Stimulated activated naive CD8-positive, alpha-beta T cell treated with anti-CD3 and anti-CD28 coated beads, Interleukin-15, Interleukin-2, amounts not matched to agents 100 ng/mL and 50 ng/mL, for 24 hours (primary cell): ENCODE measurements at regions not wholly inside any gene's neighbourhood (a gene's known extent, or its start where the extent isn't known, plus 50 kb on each side); places are given as distances from the start of the nearest gene placed in this dataset.
"Not testable (repeated sequence)": the region's sequence is repeated elsewhere in the genome, so short reads cannot be mapped to it uniquely, and the experiment has no call there.

Source experiments
- H3K27ac Mint-ChIP-seq: one replicate; pipeline ENCODE4 v1.8.0; 2021; ENCODE audit warnings: mild to moderate bottlenecking, mixed read lengths
- H3K27me3 Mint-ChIP-seq: one replicate; pipeline ENCODE4 v1.8.0; 2021; ENCODE audit warnings: mixed read lengths
- H3K36me3 Mint-ChIP-seq: one replicate; pipeline ENCODE4 v1.8.0; 2021; ENCODE audit warnings: low read depth, mixed read lengths
- H3K4me1 Mint-ChIP-seq: one replicate; pipeline ENCODE4 v1.8.0; 2021; ENCODE audit warnings: low read depth, mixed read lengths
- H3K4me3 Mint-ChIP-seq: one replicate; pipeline ENCODE4 v1.8.0; 2021; ENCODE audit warnings: mild to moderate bottlenecking, mixed read lengths
- H3K9me3 Mint-ChIP-seq: one replicate; pipeline ENCODE4 v1.8.0; 2021; ENCODE audit warnings: mixed read lengths

- H3K36me3 Mint-ChIP-seq = no peaks in the 10 kb centered on the region
- H3K27ac Mint-ChIP-seq = no peak overlapping the region
- H3K27me3 Mint-ChIP-seq = peaks cover 4% of the 10 kb centered on the region
- no peaks in the 10 kb centered on the region for H3K4me1 Mint-ChIP-seq
- peaks cover 19% of the 10 kb centered on the region for H3K9me3 Mint-ChIP-seq
- no peak overlapping the region for H3K4me3 Mint-ChIP-seq
Observed at GRCh38 chr4:170202721-170203120, 113.0 kb upstream of the AADAT start.

- Mint-ChIP-seq H3K27ac (no peak overlapping the region), H3K27me3 (no peaks in the 10 kb centered on the region), H3K4me1 (no peaks in the 10 kb centered on the region), H3K9me3 (peaks cover 13% of the 10 kb centered on the region), H3K4me3 (no peak overlapping the region), H3K36me3 (no peaks in the 10 kb centered on the region)
Observed at GRCh38 chr4:170198747-170199146, 109.0 kb upstream of the AADAT start.

- not testable (repeated sequence) for H3K27me3 Mint-ChIP-seq, H3K9me3 Mint-ChIP-seq, H3K36me3 Mint-ChIP-seq, H3K27ac Mint-ChIP-seq, H3K4me3 Mint-ChIP-seq, H3K4me1 Mint-ChIP-seq
Observed at GRCh38 chr4:170194794-170195193, 105.0 kb upstream of the AADAT start.

GRCh38 chr4:170193496-170193895, 103.7 kb upstream of the AADAT start:
- Mint-ChIP-seq H3K9me3 (peaks cover 3% of the 10 kb centered on the region), H3K4me1 (no peaks in the 10 kb centered on the region), H3K4me3 (no peak overlapping the region), H3K36me3 (no peaks in the 10 kb centered on the region), H3K27me3 (peaks cover 11% of the 10 kb centered on the region), H3K27ac (no peak overlapping the region)

GRCh38 chr4:170190265-170190664, 100.5 kb upstream of the AADAT start:
- H3K4me1 Mint-ChIP-seq = no peaks in the 10 kb centered on the region
- no peak overlapping the region for H3K27ac Mint-ChIP-seq
- peaks cover 4% of the 10 kb centered on the region for H3K9me3 Mint-ChIP-seq
- no peak overlapping the region for H3K4me3 Mint-ChIP-seq
- H3K36me3 Mint-ChIP-seq = no peaks in the 10 kb centered on the region
- H3K27me3 Mint-ChIP-seq = peaks cover 15% of the 10 kb centered on the region

GRCh38 chr4:170170861-170171260, 81.1 kb upstream of the AADAT start:
- Mint-ChIP-seq H3K36me3 (no peaks in the 10 kb centered on the region), H3K9me3 (peaks cover 4% of the 10 kb centered on the region), H3K4me3 (no peak overlapping the region), H3K4me1 (no peaks in the 10 kb centered on the region), H3K27me3 (no peaks in the 10 kb centered on the region), H3K27ac (no peak overlapping the region)

GRCh38 chr4:170169699-170170098, 79.9 kb upstream of the AADAT start:
- H3K9me3 Mint-ChIP-seq = no peaks in the 10 kb centered on the region
- H3K27ac Mint-ChIP-seq = no peak overlapping the region
- H3K36me3 Mint-ChIP-seq = no peaks in the 10 kb centered on the region
- no peak overlapping the region for H3K4me3 Mint-ChIP-seq
- H3K27me3 Mint-ChIP-seq = no peaks in the 10 kb centered on the region
- H3K4me1 Mint-ChIP-seq = no peaks in the 10 kb centered on the region

- H3K36me3 Mint-ChIP-seq = no peaks in the 10 kb centered on the region
- H3K4me1 Mint-ChIP-seq = no peaks in the 10 kb centered on the region
- no peak overlapping the region for H3K27ac Mint-ChIP-seq
- no peaks in the 10 kb centered on the region for H3K27me3 Mint-ChIP-seq
- no peaks in the 10 kb centered on the region for H3K9me3 Mint-ChIP-seq
- no peak overlapping the region for H3K4me3 Mint-ChIP-seq
Observed at GRCh38 chr4:170167678-170168077, 77.9 kb upstream of the AADAT start.

- H3K27me3 Mint-ChIP-seq, H3K9me3 Mint-ChIP-seq, H3K4me3 Mint-ChIP-seq, H3K36me3 Mint-ChIP-seq, H3K4me1 Mint-ChIP-seq, H3K27ac Mint-ChIP-seq: not testable (repeated sequence)
Observed at GRCh38 chr4:170166193-170166592, 76.4 kb upstream of the AADAT start.

- Mint-ChIP-seq H3K36me3 (no peaks in the 10 kb centered on the region), H3K9me3 (peaks cover 9% of the 10 kb centered on the region), H3K4me1 (no peaks in the 10 kb centered on the region), H3K4me3 (no peak overlapping the region), H3K27me3 (peaks cover 5% of the 10 kb centered on the region), H3K27ac (no peak overlapping the region)
Observed at GRCh38 chr4:170162416-170162815, 72.7 kb upstream of the AADAT start.

- peaks cover 8% of the 10 kb centered on the region for H3K27me3 Mint-ChIP-seq
Observed at GRCh38 chr4:170157670-170158069, 67.9 kb upstream of the AADAT start.

GRCh38 chr4:170145120-170145519, 55.4 kb upstream of the AADAT start:
- Mint-ChIP-seq H3K4me3 (no peak overlapping the region), H3K36me3 (no peaks in the 10 kb centered on the region), H3K27ac (no peak overlapping the region), H3K9me3 (no peaks in the 10 kb centered on the region), H3K4me1 (no peaks in the 10 kb centered on the region), H3K27me3 (no peaks in the 10 kb centered on the region)

More at GRCh38 chr4:170157670-170158069, 67.9 kb upstream of the AADAT start:
- no peak overlapping the region for H3K27ac Mint-ChIP-seq
- H3K4me1 Mint-ChIP-seq = no peaks in the 10 kb centered on the region
- peaks cover 14% of the 10 kb centered on the region for H3K9me3 Mint-ChIP-seq
- H3K4me3 Mint-ChIP-seq = no peak overlapping the region
- H3K36me3 Mint-ChIP-seq = no peaks in the 10 kb centered on the region

- no peak overlapping the region for H3K4me3 Mint-ChIP-seq
- no peaks in the 10 kb centered on the region for H3K36me3 Mint-ChIP-seq
- no peak overlapping the region for H3K27ac Mint-ChIP-seq
- H3K27me3 Mint-ChIP-seq = no peaks in the 10 kb centered on the region
- no peaks in the 10 kb centered on the region for H3K9me3 Mint-ChIP-seq
- H3K4me1 Mint-ChIP-seq = no peaks in the 10 kb centered on the region
Observed at GRCh38 chr4:170139764-170140163, 50.0 kb upstream of the AADAT start.
